ENCODE measurements at regions not wholly inside any gene's neighbourhood (a gene's known extent, or its start where the extent isn't known, plus 50 kb on each side); places are given as distances from the start of the nearest gene placed in this dataset.

- Mint-ChIP-seq H3K27ac (no peak overlapping the region), H3K4me3 (no peak overlapping the region), H3K27me3 (peaks cover 0 to 12% (median 0%) of the 10 kb centered on the region in 5 donors), H3K4me1 (no peaks in the 10 kb centered on the region), H3K9me3 (peaks cover 0 to 13% (median 4%) of the 10 kb centered on the region in 11 donors), H3K36me3 (no peaks in the 10 kb centered on the region)
- CTCF ChIA-PET, result no interaction called here
- no peak overlapping the region for H3K27ac ChIP-seq (ENCODE audit: low read depth, low read length)
- H3K36me3 ChIP-seq (ENCODE audit: control insufficient read depth in 2 of 3, insufficient read depth in 3 of 3, low read length in 3 of 3), result no peaks in the 10 kb centered on the region
- intact Hi-C loops (cut with micrococcal nuclease), result no loop called here
- no peaks in the 10 kb centered on the region for H3K4me1 ChIP-seq (ENCODE audit: control insufficient read depth in 2 of 2, insufficient read depth in 2 of 2, low read length in 2 of 2)
- ATAC-seq, result no peak
- H3K9me3 ChIP-seq (ENCODE audit: control insufficient read depth in 2 of 3, low read length in 3 of 3), result no peaks in the 10 kb centered on the region
- no peak for DNase-seq
- POLR2A ChIA-PET, result no interaction called here
- no peak overlapping the region for H3K4me3 ChIP-seq (ENCODE audit: low read length)
- no peaks in the 10 kb centered on the region for H3K27me3 ChIP-seq (ENCODE audit: control insufficient read depth in 2 of 2, insufficient read depth in 2 of 2, low read length in 2 of 2)
Measured at GRCh38 chr5:4860631-4861030, 279.5 kb upstream of the ADAMTS16 start.

GRCh38 chr5:4862500-4862899 lies 277.6 kb upstream of the ADAMTS16 start:
- POLR2A ChIA-PET, result no interaction called here
- H3K4me1 Mint-ChIP-seq, result no peaks in the 10 kb centered on the region
- CTCF ChIA-PET, result no interaction called here
- no peaks in the 10 kb centered on the region for H3K36me3 Mint-ChIP-seq
- H3K4me1 ChIP-seq (ENCODE audit: control insufficient read depth in 2 of 2, insufficient read depth in 2 of 2, low read length in 2 of 2), result no peaks in the 10 kb centered on the region
- no peak overlapping the region for H3K27ac Mint-ChIP-seq
- H3K27ac ChIP-seq (ENCODE audit: low read depth, low read length), result no peak overlapping the region
- H3K27me3 ChIP-seq (ENCODE audit: control insufficient read depth in 2 of 2, insufficient read depth in 2 of 2, low read length in 2 of 2), result no peaks in the 10 kb centered on the region
- no peak overlapping the region for H3K4me3 ChIP-seq (ENCODE audit: low read length)
- H3K9me3 Mint-ChIP-seq, result peaks cover 0 to 13% (median 4%) of the 10 kb centered on the region in 11 donors
- H3K27me3 Mint-ChIP-seq, result peaks cover 0 to 5% (median 0%) of the 10 kb centered on the region in 5 donors
- DNase-seq, result no peak
- H3K9me3 ChIP-seq (ENCODE audit: control insufficient read depth in 2 of 3, low read length in 3 of 3), result peaks cover 0 to 3% (median 0%) of the 10 kb centered on the region in 3 experiments
- intact Hi-C loops (cut with micrococcal nuclease), result no loop called here
- H3K4me3 Mint-ChIP-seq, result no peak overlapping the region
- no peak for ATAC-seq
- H3K36me3 ChIP-seq (ENCODE audit: control insufficient read depth in 2 of 3, insufficient read depth in 3 of 3, low read length in 3 of 3), result no peaks in the 10 kb centered on the region

DNA sequence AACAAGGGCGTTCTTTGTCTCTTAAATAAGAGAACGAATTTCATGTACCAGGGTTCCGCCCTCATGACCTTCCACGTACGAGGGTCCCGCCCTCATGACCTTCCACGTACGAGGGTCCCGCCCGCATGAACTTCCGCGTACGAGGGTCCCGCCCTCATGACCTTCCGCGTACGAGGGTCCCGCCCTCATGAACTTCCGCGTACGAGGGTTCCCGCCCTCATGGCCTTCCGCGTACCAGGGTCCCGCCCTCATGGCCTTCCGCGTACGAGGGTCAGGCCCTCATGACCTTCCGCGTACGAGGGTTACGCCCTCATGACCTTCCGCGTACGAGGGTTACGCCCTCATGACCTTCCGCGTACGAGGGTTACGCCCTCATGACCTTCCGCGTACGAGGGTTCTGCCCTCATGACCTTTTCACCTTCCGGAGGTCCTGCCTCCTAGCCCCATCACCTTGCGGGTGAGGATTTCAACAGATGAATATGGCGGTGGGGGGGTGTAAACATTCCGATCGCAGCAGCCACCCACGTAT lies 273.9 kb upstream of the ADAMTS16 start:
- Histone ChIP-seq H3K27me3 (ENCODE audit: control insufficient read depth in 2 of 2, insufficient read depth in 2 of 2, low read length in 2 of 2) (no peaks in the 10 kb centered on the region), H3K36me3 (ENCODE audit: control insufficient read depth in 2 of 3, insufficient read depth in 3 of 3, low read length in 3 of 3) (no peaks in the 10 kb centered on the region), H3K4me1 (ENCODE audit: control insufficient read depth in 2 of 2, insufficient read depth in 2 of 2, low read length in 2 of 2) (no peaks in the 10 kb centered on the region), H3K4me3 (ENCODE audit: low read length) (no peak overlapping the region), H3K9me3 (ENCODE audit: control insufficient read depth in 2 of 3, low read length in 3 of 3) (peaks cover 0 to 3% (median 0%) of the 10 kb centered on the region in 3 experiments), H3K27ac (ENCODE audit: low read depth, low read length) (no peak overlapping the region)
- ChIA-PET POLR2A (no interaction called here), CTCF (no interaction called here)
- ATAC-seq (no peak), DNase-seq (no peak)
- intact Hi-C loops (cut with micrococcal nuclease), result no loop called here
- Mint-ChIP-seq H3K36me3 (no peaks in the 10 kb centered on the region), H3K4me3 (no peak overlapping the region), H3K4me1 (peaks cover 0 to 5% (median 0%) of the 10 kb centered on the region in 7 donors), H3K27me3 (no peaks in the 10 kb centered on the region), H3K9me3 (peaks cover 0 to 9% (median 4%) of the 10 kb centered on the region in 11 donors), H3K27ac (no peak overlapping the region)

DNA sequence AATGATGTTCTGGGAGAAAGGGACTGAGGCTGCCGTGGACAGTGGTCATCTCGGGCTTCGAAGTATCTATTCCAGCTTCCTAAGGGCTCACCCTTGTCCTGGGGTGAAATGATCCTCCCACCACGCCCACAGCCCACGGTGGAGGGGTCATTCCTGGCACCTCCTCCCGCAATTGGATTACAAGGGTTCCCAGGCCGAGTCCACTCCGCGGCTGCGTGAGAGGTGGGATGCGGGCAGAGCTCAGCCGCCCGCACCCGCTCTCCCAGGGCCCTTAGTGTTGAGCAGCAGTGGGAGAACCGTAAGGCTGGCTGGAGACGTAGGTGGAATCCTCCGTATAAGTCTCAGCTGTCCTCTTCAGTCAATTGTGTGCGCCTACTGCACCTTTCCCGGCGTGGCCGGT lies 273.3 kb upstream of the ADAMTS16 start:
- peaks cover 0 to 3% (median 0%) of the 10 kb centered on the region in 3 experiments for H3K9me3 ChIP-seq (ENCODE audit: control insufficient read depth in 2 of 3, low read length in 3 of 3)
- H3K36me3 ChIP-seq (ENCODE audit: control insufficient read depth in 2 of 3, insufficient read depth in 3 of 3, low read length in 3 of 3), result no peaks in the 10 kb centered on the region
- ATAC-seq, result no peak
- Mint-ChIP-seq H3K27me3 (no peaks in the 10 kb centered on the region), H3K27ac (no peak overlapping the region), H3K36me3 (no peaks in the 10 kb centered on the region), H3K4me1 (peaks cover 0 to 5% (median 0%) of the 10 kb centered on the region in 7 donors), H3K4me3 (no peak overlapping the region), H3K9me3 (peaks cover 0 to 9% (median 4%) of the 10 kb centered on the region in 11 donors)
- H3K4me1 ChIP-seq (ENCODE audit: control insufficient read depth in 2 of 2, insufficient read depth in 2 of 2, low read length in 2 of 2), result no peaks in the 10 kb centered on the region
- CTCF ChIA-PET, result no interaction called here
- POLR2A ChIA-PET, result no interaction called here
- intact Hi-C loops (cut with micrococcal nuclease), result no loop called here
- no peak for DNase-seq
- H3K27me3 ChIP-seq (ENCODE audit: control insufficient read depth in 2 of 2, insufficient read depth in 2 of 2, low read length in 2 of 2), result no peaks in the 10 kb centered on the region
- H3K27ac ChIP-seq (ENCODE audit: low read depth, low read length), result no peak overlapping the region
- no peak overlapping the region for H3K4me3 ChIP-seq (ENCODE audit: low read length)

DNA sequence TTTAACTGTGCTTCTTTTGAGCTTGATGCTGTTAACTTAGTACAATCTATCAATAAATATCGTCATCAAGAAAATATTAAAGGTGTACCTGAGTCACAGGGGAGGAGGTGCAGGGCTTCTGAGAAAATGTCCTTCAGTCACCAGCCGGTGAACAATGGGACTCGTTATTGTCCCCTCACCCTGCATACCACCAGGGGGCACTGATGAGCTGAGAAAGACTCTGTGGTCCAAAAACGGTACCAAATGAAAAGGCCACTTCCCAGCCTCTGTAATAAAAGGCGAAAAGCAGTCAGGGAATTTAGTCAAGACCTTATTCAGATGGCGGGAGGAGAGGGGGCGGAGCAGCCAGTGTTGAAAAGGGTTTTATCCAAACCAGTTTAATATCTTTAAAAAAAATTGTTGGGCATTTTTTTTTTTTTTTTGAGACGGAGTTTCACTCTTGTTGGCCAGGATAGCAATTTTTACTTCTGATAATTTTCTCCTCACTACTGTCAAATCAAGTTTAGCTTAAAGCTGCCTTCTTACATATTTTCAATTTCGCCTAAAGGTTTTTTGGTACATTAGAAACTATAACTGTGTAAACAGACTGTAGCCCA lies 271.9 kb upstream of the ADAMTS16 start:
- ATAC-seq (no peak), DNase-seq (peak in 2 of 9 donors; percentile 5 to 45)
- H3K36me3 ChIP-seq (ENCODE audit: control insufficient read depth in 2 of 3, insufficient read depth in 3 of 3, low read length in 3 of 3), result no peaks in the 10 kb centered on the region
- Mint-ChIP-seq H3K27ac (no peak overlapping the region), H3K9me3 (peaks cover 0 to 9% (median 4%) of the 10 kb centered on the region in 11 donors), H3K4me1 (peaks cover 0 to 5% (median 0%) of the 10 kb centered on the region in 7 donors), H3K4me3 (no peak overlapping the region), H3K27me3 (no peaks in the 10 kb centered on the region), H3K36me3 (no peaks in the 10 kb centered on the region)
- intact Hi-C loops (cut with micrococcal nuclease), result no loop called here
- H3K27ac ChIP-seq (ENCODE audit: low read depth, low read length), result no peak overlapping the region
- H3K4me3 ChIP-seq (ENCODE audit: low read length), result no peak overlapping the region
- no peaks in the 10 kb centered on the region for H3K4me1 ChIP-seq (ENCODE audit: control insufficient read depth in 2 of 2, insufficient read depth in 2 of 2, low read length in 2 of 2)
- peaks cover 0 to 3% (median 0%) of the 10 kb centered on the region in 3 experiments for H3K9me3 ChIP-seq (ENCODE audit: control insufficient read depth in 2 of 3, low read length in 3 of 3)
- ChIA-PET POLR2A (no interaction called here), CTCF (interaction anchor here (0.6 kb wide), 1 partner anchor 551 kb away, joined by 3 read pairs; no protein-coding TSS in a partner anchor)
- no peaks in the 10 kb centered on the region for H3K27me3 ChIP-seq (ENCODE audit: control insufficient read depth in 2 of 2, insufficient read depth in 2 of 2, low read length in 2 of 2)

DNA sequence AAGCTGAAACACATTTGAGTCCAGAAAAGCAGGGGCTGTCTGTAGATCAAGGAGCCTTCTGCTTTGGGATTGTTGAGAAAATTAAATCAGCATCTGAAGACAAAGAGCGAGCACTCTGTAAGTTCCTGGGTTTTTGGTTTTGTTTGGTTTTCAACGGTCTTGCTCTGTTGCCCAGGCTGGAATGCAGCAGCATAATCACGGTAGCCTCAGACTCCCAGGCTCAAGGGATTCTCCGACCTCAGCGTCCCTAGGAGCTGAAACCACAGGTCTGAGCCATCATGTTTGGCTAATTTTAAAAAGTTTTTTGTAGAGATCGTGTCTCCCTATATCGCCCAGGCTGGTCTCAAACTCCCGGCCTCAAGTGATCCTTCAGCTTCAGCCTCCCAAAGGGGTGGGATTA lies 266.5 kb upstream of the ADAMTS16 start:
- H3K27ac Mint-ChIP-seq, result no peak overlapping the region
- no peaks in the 10 kb centered on the region for H3K36me3 Mint-ChIP-seq
- H3K4me1 Mint-ChIP-seq, result peaks cover 0 to under 1% (median 0%) of the 10 kb centered on the region in 7 donors
- POLR2A ChIA-PET, result no interaction called here
- H3K27me3 ChIP-seq (ENCODE audit: control insufficient read depth in 2 of 2, insufficient read depth in 2 of 2, low read length in 2 of 2), result no peaks in the 10 kb centered on the region
- peaks cover 0 to 4% (median 0%) of the 10 kb centered on the region in 11 donors for H3K9me3 Mint-ChIP-seq
- no peaks in the 10 kb centered on the region for H3K9me3 ChIP-seq (ENCODE audit: control insufficient read depth in 2 of 3, low read length in 3 of 3)
- no peak overlapping the region for H3K27ac ChIP-seq (ENCODE audit: low read depth, low read length)
- DNase-seq (no peak), ATAC-seq (no peak)
- CTCF ChIA-PET, result no interaction called here
- no peaks in the 10 kb centered on the region for H3K4me1 ChIP-seq (ENCODE audit: control insufficient read depth in 2 of 2, insufficient read depth in 2 of 2, low read length in 2 of 2)
- intact Hi-C loops (cut with micrococcal nuclease), result no loop called here
- no peak overlapping the region for H3K4me3 ChIP-seq (ENCODE audit: low read length)
- no peaks in the 10 kb centered on the region for H3K36me3 ChIP-seq (ENCODE audit: control insufficient read depth in 2 of 3, insufficient read depth in 3 of 3, low read length in 3 of 3)
- H3K27me3 Mint-ChIP-seq, result peaks cover 0 to 3% (median 0%) of the 10 kb centered on the region in 5 donors
- no peak overlapping the region for H3K4me3 Mint-ChIP-seq

DNA sequence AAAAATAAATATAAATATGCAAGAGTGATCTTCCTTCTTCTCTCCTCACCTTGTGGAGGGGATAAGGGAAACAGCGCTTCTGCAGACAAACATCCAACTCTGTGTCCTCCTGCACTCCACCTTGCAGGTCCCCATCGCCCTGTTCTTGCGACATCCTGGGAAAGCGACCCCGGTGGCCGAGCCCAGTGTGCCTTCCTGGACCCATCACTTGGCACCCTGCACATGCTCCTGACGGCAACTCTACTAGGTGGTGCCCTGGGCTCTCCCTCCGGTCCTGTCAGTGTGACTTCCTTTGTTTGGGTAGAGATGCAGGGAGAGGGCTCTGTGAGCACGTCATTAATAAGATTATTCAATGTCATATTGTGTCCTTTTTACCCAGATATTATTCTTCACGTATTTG lies 266.0 kb upstream of the ADAMTS16 start:
- Histone ChIP-seq H3K4me1 (ENCODE audit: control insufficient read depth in 2 of 2, insufficient read depth in 2 of 2, low read length in 2 of 2) (no peaks in the 10 kb centered on the region), H3K27me3 (ENCODE audit: control insufficient read depth in 2 of 2, insufficient read depth in 2 of 2, low read length in 2 of 2) (no peaks in the 10 kb centered on the region), H3K27ac (ENCODE audit: low read depth, low read length) (no peak overlapping the region), H3K4me3 (ENCODE audit: low read length) (no peak overlapping the region), H3K36me3 (ENCODE audit: control insufficient read depth in 2 of 3, insufficient read depth in 3 of 3, low read length in 3 of 3) (no peaks in the 10 kb centered on the region), H3K9me3 (ENCODE audit: control insufficient read depth in 2 of 3, low read length in 3 of 3) (no peaks in the 10 kb centered on the region)
- no peak overlapping the region for H3K4me3 Mint-ChIP-seq
- ATAC-seq (no peak), DNase-seq (no peak)
- intact Hi-C loops (cut with micrococcal nuclease), result no loop called here
- H3K36me3 Mint-ChIP-seq, result no peaks in the 10 kb centered on the region
- no peaks in the 10 kb centered on the region for H3K4me1 Mint-ChIP-seq
- ChIA-PET CTCF (no interaction called here), POLR2A (no interaction called here)
- peaks cover 0 to 3% (median 0%) of the 10 kb centered on the region in 5 donors for H3K27me3 Mint-ChIP-seq
- H3K9me3 Mint-ChIP-seq, result peaks cover 0 to 4% (median 0%) of the 10 kb centered on the region in 11 donors
- no peak overlapping the region for H3K27ac Mint-ChIP-seq
